ENCODE measurements at regions not wholly inside any gene's neighbourhood (a gene's known extent, or its start where the extent isn't known, plus 50 kb on each side); places are given as distances from the start of the nearest gene placed in this dataset.
"Not testable (repeated sequence)": the region's sequence is repeated elsewhere in the genome, so short reads cannot be mapped to it uniquely, and the experiment has no call there.

DNA sequence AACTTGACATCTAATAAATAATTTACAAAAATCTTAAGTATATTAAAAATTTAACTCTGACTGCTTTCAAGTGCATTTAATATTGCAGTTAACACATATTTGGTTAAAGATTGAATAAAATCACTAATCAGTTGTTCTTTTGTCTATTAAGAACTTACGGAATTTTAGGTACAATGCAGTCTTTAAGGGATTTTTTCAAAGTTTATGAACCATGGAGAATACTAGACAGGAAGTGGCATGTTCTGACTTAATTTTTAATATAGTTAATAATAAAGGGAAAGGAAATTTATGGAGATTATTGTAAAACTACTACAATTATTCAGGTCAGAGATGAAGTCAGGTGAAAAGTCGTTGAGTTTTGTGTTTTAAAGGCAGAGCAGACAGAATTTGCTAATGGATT lies 240.9 kb downstream of the CALCRL start:
- ChIA-PET POLR2A (no interaction called here), CTCF (no interaction called here)

- POLR2A ChIA-PET: no interaction called here
- CTCF ChIA-PET: no interaction called here
These were observed 241.6 kb downstream of the CALCRL start for GRCh38 chr2:187206471-187206870.

- ChIA-PET CTCF (no interaction called here), POLR2A (no interaction called here)
These were observed 242.0 kb downstream of the CALCRL start for GRCh38 chr2:187206071-187206470.

DNA sequence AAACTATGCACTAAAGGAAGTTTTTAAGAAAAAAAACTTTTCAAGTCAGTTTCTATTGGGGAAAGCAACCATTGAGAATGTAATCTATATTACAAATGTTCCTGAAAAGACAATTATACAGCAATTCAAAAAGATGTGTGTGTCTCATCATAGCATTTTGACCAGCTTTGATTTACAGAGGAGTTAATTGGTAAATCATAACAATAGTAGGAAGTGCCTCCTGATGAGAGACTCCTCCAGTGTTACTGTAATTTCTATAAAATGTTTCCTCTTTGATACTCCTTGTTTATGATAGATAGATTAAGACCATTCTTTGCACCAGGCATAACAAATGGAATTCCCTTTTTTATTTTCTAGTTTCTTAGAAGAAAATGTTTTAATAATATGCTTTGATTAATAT lies 249.9 kb downstream of the CALCRL start:
- POLR2A ChIA-PET: no interaction called here
- CTCF ChIA-PET: no interaction called here

DNA sequence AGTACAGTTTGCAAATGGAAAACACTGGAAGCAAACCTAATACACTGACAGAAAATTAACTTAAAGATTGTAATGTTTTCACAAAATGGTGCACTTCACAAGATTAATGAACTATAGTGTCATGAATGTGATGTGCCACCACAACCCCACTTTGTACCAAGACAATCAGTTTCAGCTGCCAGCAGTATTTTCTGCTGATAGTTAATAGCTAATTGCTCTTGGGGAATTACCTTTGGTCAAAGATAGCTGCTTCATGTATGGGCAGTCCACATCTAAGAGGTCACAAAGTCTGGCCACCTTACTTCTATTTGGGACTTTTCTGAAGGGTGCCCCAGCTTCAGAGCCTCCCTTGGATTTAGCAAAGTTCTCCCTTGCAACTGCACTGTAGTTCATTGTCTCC lies 254.0 kb downstream of the CALCRL start:
- ChIA-PET POLR2A (no interaction called here), CTCF (no interaction called here)

GRCh38 chr2:187188783-187189631 lies 259.0 kb downstream of the CALCRL start:
- CTCF ChIA-PET: no interaction called here
- POLR2A ChIA-PET: no interaction called here

- POLR2A ChIA-PET: no interaction called here
- CTCF ChIA-PET: no interaction called here
These were observed 260.5 kb downstream of the CALCRL start for GRCh38 chr2:187187519-187187918.

- CTCF ChIA-PET: no interaction called here
- POLR2A ChIA-PET: no interaction called here
These were observed 267.5 kb downstream of the CALCRL start for GRCh38 chr2:187180529-187180928.

GRCh38 chr2:187178876-187179275 lies 269.2 kb downstream of the CALCRL start:
- POLR2A ChIA-PET, CTCF ChIA-PET: not testable (repeated sequence)

DNA sequence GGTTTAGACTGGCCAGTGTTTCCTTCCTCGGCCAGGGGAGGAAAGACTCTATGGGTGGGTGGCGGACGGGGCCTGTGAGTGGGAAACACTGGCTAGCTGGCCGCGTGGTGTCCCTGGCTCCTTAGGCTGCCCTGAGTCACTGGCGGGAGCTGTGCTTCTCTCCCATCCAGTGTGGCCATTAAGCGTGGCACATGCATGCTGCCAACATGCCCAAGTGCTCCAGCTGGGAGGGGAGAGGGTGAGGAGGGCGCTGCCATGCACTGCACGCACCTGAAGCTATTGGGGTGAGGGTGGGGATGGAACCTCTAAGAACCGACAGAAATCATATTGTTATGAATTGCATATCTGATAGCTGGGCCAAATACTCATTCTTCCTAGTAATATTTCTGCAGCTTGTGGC lies 270.8 kb downstream of the CALCRL start:
- CTCF ChIA-PET: no interaction called here
- POLR2A ChIA-PET: no interaction called here

DNA sequence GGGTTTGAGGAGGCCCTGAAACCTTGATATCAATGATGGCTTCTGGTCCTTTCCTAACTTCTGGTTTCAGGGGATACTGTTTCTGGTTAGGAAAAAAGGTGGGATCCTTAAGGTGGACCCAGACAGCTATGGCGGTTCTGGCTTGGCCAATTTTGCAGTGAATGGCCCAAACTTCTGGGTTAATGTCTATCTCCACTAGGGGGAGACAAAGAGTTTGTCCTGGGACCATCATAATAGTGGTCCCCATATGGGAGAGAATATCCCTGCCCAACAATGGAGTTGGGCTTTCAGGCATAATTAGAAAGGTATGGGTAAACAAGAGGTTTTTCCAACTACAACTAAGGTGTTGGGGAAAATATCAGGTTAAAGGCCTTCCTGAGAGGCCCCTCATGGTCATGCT lies 273.5 kb downstream of the CALCRL start:
- ChIA-PET CTCF (interaction anchor here (0.6 kb wide), 1 partner anchor 312 kb away, joined by 4 read pairs; no protein-coding TSS in a partner anchor), POLR2A (no interaction called here)

- ChIA-PET POLR2A (no interaction called here), CTCF (no interaction called here)
These were observed 276.7 kb downstream of the CALCRL start for GRCh38 chr2:187171318-187171717.

- ChIA-PET POLR2A (no interaction called here), CTCF (no interaction called here)
These were observed 278.2 kb downstream of the CALCRL start for GRCh38 chr2:187169864-187170263.

DNA sequence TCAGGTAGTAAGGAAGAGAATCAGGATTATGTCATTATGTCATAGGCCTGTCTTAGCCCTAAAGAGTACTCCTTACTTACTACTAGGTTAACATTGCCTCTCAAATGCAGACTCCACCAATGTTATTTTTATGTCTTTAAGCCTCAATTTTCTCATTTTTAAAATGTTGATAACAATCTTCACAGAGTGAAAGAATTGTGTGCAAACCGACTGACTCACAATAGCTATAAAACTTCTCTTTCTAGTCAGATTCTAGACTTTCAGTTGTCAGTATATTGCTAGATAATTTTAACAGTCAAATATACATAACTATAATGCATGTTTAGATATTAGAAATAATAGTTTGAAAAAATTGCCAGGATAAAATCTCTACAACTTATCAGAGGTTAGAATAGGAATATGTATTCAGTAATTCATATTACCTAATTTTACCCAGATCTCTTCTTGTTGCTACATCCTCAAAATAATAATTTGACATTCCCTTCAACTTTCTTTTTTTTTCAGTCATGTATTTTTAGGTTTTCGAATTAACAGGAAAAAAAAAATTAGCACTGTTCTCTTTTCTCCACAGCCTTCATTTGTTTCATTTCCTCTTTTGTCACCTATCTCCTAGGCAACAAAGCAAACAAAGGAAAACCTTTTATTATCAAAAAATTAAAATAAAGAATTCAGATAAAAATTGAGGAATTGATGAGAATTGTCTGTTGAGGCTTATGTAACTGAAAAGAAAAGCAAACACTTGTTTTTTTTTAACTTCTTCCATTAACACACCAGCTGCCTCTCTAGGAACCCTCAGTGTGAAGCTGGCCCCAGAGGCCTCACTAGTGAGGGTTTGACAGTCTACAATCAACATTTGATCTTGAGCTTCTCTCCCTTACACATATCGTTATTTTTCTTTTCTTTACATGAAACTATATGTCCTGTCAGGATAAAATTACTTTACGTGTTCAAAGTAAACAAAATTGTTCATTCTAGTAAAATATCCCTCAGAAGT lies 279.0 kb downstream of the CALCRL start:
- POLR2A ChIA-PET: no interaction called here

DNA sequence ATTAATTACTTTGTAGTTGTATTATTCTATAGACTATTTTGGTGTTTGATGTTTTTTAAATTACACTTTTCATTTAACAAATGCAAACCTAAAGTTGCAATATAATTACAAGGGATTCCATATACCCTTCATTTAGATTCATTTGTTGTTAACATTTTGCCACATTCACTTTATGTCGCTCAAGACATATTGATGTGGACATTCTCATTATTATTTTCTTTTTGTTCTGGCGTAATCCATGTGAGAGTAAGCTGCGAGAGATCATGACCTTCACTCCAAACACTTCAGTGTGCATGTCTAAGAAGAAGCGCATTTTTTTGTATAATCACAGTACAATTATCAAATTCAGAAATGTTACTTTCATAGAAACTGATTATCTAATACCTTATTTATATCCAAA lies 280.6 kb downstream of the CALCRL start:
- POLR2A ChIA-PET: no interaction called here
- CTCF ChIA-PET: no interaction called here

More for the DNA sequence above, 279.0 kb downstream of the CALCRL start:
- CTCF ChIA-PET: no interaction called here

GRCh38 chr2:187165936-187166610 lies 282.0 kb downstream of the CALCRL start:
- CTCF ChIA-PET: no interaction called here
- POLR2A ChIA-PET: no interaction called here

DNA sequence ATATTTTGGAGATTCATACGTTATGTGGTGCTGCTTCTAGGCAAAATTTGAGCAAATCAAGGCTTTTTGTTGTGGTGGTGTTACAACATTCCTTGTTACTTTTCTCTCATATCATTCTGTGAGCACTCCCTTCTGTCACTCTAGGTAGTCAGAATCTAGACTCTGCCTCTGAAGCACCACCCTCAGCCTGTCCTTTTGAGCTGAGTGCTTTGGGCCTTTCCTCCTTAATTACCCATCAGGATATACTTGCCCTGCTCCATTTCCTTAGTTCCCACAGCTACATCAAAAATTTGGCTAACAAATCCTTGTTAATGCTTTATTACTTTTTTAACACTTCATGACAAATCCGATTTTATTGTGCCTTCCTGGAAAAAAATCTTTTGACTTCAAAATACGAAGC lies 289.6 kb downstream of the CALCRL start:
- ChIA-PET CTCF (no interaction called here), POLR2A (no interaction called here)

DNA sequence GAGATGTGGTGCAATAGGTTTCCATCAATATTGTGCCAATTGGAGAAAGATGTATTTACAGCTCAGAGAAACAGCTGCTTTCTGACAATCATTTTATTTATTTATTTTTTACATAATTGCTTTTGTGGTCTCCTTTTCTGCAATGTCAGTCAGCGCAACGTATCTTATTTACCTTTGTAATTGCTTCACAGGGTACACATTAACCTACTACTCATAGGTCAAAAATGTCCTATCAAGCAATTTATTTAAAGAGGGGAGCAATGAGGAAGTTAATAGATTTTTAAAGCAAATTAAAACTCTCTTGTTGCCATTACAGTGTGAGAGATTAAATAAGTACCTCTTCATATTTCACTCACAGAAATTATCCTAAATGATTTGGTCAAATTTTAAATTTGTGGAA lies 291.0 kb downstream of the CALCRL start:
- POLR2A ChIA-PET: no interaction called here
- CTCF ChIA-PET: no interaction called here

DNA sequence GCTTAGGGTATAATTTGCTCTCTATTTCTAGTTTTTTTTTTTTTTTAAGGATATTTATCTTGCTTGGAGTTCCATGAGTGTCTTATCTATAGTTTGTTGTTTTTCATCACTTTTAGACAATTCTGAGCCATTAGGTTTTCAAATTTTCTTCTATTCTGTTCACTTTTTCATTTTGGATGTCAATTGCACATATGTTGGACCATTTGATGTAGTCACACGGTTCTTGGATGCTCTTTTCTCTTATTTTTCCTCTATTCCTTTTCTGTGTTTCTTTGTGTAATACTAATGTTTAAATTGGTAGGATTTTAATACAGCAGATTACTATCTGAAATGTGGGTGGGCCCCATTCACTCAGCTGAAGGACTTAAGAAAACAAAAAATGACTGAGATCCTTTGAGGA lies 292.6 kb downstream of the CALCRL start:
- ChIA-PET POLR2A (no interaction called here), CTCF (no interaction called here)

DNA sequence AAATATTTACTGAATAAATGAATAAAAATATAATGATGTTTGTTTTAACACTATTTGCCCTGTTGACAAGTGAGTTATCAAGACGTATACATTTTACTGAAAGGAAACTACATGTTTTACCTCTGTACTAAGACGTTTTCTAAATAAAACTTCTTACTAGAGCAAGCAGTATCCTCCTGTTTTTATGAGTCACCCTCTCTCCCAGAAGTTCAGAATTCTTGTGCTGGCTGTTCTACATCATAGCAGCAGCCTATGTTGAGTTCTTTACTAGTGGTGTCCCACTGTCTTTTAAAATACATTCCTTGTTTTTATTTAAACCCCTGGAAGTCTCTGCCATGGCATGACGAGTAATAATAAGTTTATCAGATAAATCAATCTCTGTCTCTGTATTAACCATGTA lies 297.4 kb downstream of the CALCRL start:
- ChIA-PET POLR2A (no interaction called here), CTCF (no interaction called here)
